ENCODE measurements at regions not wholly inside any gene's neighbourhood (a gene's known extent, or its start where the extent isn't known, plus 50 kb on each side); places are given as distances from the start of the nearest gene placed in this dataset.

DNA sequence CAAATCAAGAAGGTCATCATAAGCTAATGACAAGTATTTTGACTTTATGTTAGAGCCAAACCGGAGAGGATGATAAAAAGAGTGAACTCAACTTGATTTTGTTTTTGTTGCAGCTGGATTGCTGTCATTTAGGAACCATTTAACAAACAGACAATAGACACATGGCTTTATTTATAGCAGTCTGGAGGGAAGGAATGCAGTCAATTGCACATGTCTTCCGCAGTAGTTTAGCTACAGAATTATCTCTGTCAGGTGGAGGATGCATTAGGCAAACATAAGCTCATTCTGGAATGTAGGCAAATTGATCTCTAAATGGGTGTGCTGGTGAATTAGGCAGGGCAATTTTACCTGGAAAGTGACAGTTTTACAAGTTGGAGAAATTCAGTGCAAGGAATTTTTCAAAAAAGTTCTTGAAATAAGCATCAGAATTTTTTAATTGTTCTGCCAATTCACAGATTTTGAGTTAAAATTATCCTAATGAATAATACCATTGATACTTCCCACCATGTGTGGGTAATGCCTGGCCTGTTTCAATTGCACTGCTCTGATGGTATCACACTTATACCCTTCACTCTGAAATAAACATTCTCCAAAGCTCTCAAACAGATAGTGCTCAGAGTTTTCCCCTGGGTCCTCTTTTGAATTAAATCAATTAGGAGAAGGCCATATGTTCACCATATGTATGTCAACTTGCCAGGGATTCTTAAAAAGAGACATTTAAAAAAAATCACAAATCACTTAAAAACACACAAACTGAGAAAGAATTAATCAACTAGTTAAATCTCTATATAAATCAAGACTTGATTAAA, 318.3 kb downstream of the NDFIP2 start:
- no peak for TF ChIP-seq YY1 (IDR thresholded peaks at IDR 0.05)
- TF ChIP-seq, protein P1, sequence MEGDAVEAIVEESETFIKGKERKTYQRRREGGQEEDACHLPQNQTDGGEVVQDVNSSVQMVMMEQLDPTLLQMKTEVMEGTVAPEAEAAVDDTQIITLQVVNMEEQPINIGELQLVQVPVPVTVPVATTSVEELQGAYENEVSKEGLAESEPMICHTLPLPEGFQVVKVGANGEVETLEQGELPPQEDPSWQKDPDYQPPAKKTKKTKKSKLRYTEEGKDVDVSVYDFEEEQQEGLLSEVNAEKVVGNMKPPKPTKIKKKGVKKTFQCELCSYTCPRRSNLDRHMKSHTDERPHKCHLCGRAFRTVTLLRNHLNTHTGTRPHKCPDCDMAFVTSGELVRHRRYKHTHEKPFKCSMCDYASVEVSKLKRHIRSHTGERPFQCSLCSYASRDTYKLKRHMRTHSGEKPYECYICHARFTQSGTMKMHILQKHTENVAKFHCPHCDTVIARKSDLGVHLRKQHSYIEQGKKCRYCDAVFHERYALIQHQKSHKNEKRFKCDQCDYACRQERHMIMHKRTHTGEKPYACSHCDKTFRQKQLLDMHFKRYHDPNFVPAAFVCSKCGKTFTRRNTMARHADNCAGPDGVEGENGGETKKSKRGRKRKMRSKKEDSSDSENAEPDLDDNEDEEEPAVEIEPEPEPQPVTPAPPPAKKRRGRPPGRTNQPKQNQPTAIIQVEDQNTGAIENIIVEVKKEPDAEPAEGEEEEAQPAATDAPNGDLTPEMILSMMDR (IDR thresholded peaks at IDR 0.05; ENCODE audit: low read depth, low read length, missing input control), result no peak

All from liver (tissue), 2 donors.